Transverse colon (tissue), 4 donors: ENCODE measurements at regions not wholly inside any gene's neighbourhood (a gene's known extent, or its start where the extent isn't known, plus 50 kb on each side); places are given as distances from the start of the nearest gene placed in this dataset.

ENCODE experiments used
- DNase-seq: peaks from one replicate; pipeline ENCODE4 v3.0.0-alpha.2; 2019
- H3K27ac ChIP-seq, 4 donors: fragments of 200-600 bp; sonication (generic); 2 replicates each; pipeline ENCODE4 v1.5.1; 2016 to 2018; ENCODE audit warnings: inconsistent platforms in 4 of 4
- H3K27me3 ChIP-seq: fragments of 200-600 bp; sonication (generic); 2 replicates; pipeline ENCODE4 v1.5.1; 2017; ENCODE audit warnings: inconsistent platforms
- H3K36me3 ChIP-seq, 4 donors: fragments of 200-600 bp; sonication (generic); 2 replicates each; pipeline ENCODE4 v1.5.1; 2017 to 2019; ENCODE audit warnings: inconsistent platforms in 4 of 4
- H3K4me1 ChIP-seq, 4 donors: fragments of 200-600 bp; sonication (generic); 2 replicates each; pipeline ENCODE4 v1.5.1; 2017 to 2020; ENCODE audit warnings: inconsistent platforms in 4 of 4
- H3K4me3 ChIP-seq, 4 donors: fragments of 200-600 bp; sonication (generic); 1 replicate in 1 of 4; 2 replicates in 3 of 4; pipeline versions ENCODE4 v1.5.1 to v1.6.1; 2017 to 2019; ENCODE audit warnings: inconsistent platforms in 4 of 4
- H3K9me3 ChIP-seq, 2 donors: fragments of 200-600 bp; sonication (generic); 2 replicates each; pipeline ENCODE4 v1.5.1; 2017 to 2019; ENCODE audit warnings: inconsistent platforms in 2 of 2
- CTCF ChIP-seq, 5 experiments: fragments of 200-600 bp in 3 of 5; fragments of 450-650 bp in 2 of 5; sonication (generic) in 3 of 5; IDR thresholded peaks; 1 replicate in 2 of 5; 2 replicates in 3 of 5; pipeline ENCODE4 v1.5.1; 2016 to 2017; ENCODE audit warnings: antibody characterized with exemption in 5 of 5, inconsistent platforms in 3 of 5, mild to moderate bottlenecking in 2 of 5, moderate library complexity in 1 of 5
- EP300 ChIP-seq: sonication (generic); formaldehyde crosslinking; IDR thresholded peaks from one replicate; pipeline ENCODE4 v1.6.1; 2017; ENCODE audit warnings: antibody characterized with exemption, low read depth
- POLR2A ChIP-seq: fragments of 450-650 bp; IDR thresholded peaks from one replicate; pipeline ENCODE4 v1.6.1; 2016; ENCODE audit warnings: antibody characterized with exemption, mild to moderate bottlenecking, moderate library complexity
- POLR2AphosphoS5 ChIP-seq, 3 donors: sonication (generic); formaldehyde crosslinking; IDR thresholded peaks; one replicate each; pipeline ENCODE4 v1.6.1; 2016; ENCODE audit warnings: antibody characterized with exemption in 3 of 3
- WGBS, 2 donors: methylation state at CpG; one replicate each; pipeline ENCODE4 v1.1.5; 2018; ENCODE audit warnings: low coverage in 1 of 2; 5-methylcytosine and 5-hydroxymethylcytosine counted together
- in situ Hi-C, 4 donors: fragments of 200-750 bp; cut with MboI; loops; one replicate each; pipeline versions ENCODE4 v1.15.0 to v1.15.1; 2017; ENCODE audit warnings: low sequenced_read_pairs in 3 of 4, low pct_ligation_motif_present in 1 of 4, low pct_unique_long_range_greater_than_20kb in 1 of 4
- intact Hi-C: fragments of 100-400 bp; cut with DNase I; formaldehyde crosslinking; loops from one replicate; pipeline ENCODE4 v1.15.1; 2023; ENCODE audit warnings: low total_unique reads

DNA sequence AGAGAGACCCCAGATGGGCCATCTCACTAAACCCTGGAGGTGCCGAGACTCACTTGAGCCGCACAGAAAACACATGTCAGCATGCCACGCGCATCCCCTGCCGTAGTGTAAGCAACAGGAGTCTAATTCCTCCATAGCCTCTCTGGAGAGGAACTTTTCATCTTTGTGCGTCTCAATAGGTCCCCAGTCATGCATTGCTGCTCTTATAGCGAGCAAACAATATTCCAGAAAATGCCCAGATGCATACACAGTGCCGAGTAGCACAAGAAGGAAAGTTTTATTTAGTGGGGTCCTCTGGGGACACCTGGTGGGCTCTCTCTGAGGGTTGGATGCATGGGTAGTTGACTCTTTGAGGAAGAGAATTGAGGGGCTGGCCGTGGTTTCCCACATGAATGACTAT lies 97.9 kb upstream of the DAP start:
- no peak overlapping the region for H3K27ac ChIP-seq
- H3K9me3 ChIP-seq, result no peaks in the 10 kb centered on the region
- H3K27me3 ChIP-seq, result peaks cover 27% of the 10 kb centered on the region
- WGBS, 2 donors, result 86 to 90% methylated on average over 2 to 9 of the region's 9 CpGs
- no peak for DNase-seq
- peaks cover 0 to 21% (median 2%) of the 10 kb centered on the region in 4 donors for H3K4me1 ChIP-seq
- no peak overlapping the region for H3K4me3 ChIP-seq
- H3K36me3 ChIP-seq, result no peaks in the 10 kb centered on the region
- in situ Hi-C loops, result no loop called here
- TF ChIP-seq EP300, result no peak
- intact Hi-C loops, result no loop called here

DNA sequence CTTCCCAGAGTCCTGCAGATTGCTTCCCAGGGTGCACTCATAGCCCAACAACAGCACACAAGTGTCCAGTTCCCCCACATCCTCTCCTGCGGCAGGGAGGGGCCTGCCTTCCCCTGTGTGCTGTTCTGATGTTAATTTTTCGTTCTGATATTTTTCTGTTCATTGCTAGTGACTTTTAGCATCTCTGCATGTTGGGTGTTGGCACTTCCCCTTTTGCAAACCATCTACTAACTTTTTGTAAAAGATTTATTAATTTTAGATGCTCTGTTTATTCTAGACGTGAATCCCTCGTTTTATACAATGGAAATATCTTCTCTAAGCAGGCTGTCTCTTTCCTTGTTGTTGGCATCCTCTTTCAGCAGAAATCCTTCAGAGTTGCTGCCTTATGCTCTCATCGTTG lies 97.3 kb upstream of the DAP start:
- H3K36me3 ChIP-seq, result no peaks in the 10 kb centered on the region
- peaks cover 0 to 21% (median 2%) of the 10 kb centered on the region in 4 donors for H3K4me1 ChIP-seq
- peaks cover 24% of the 10 kb centered on the region for H3K27me3 ChIP-seq
- no peaks in the 10 kb centered on the region for H3K9me3 ChIP-seq
- no peak overlapping the region for H3K4me3 ChIP-seq
- DNase-seq, result no peak
- intact Hi-C loops (no loop called here), in situ Hi-C loops (no loop called here)
- H3K27ac ChIP-seq, result no peak overlapping the region
- TF ChIP-seq EP300, result no peak
- TF ChIP-seq POLR2A, result no peak
- no peak for TF ChIP-seq CTCF (IDR thresholded peaks at IDR 0.05)
- TF ChIP-seq POLR2AphosphoS5 (IDR thresholded peaks at IDR 0.05), result no peak
- 53 to 61% methylated on average over 4 to 5 of the region's 5 CpGs for WGBS, 2 donors

DNA sequence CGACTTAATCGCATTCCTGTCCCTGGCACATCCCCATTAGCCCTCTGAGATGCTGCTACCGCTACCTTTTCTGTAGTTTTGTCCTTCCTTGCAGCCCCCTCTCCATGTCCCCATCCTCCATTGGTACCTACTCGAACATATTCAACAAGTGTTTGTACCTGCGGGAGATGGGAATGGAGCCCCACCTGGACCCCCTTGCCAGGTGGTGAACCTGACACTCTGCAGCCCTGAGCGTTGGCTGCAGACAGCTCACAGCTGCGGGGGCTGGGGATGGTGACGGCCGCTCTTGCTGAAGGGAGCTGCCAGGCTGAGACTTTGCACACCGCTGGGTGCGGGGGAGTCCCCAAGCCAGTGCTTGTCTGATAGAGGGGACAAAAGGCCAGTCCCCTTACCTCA lies 96.3 kb upstream of the DAP start:
- Histone ChIP-seq H3K4me1 (peaks cover 0 to 21% (median 3%) of the 10 kb centered on the region in 4 donors), H3K4me3 (no peak overlapping the region), H3K9me3 (no peaks in the 10 kb centered on the region), H3K27me3 (peaks cover 22% of the 10 kb centered on the region), H3K27ac (no peak overlapping the region), H3K36me3 (no peaks in the 10 kb centered on the region)
- TF ChIP-seq CTCF (IDR thresholded peaks at IDR 0.05) (peak in 1 of 5 experiments; percentile 3), POLR2A (no peak)
- WGBS, 2 donors, result 25 to 68% methylated on average over 2 to 9 of the region's 11 CpGs
- intact Hi-C loops (no loop called here), in situ Hi-C loops (no loop called here)
- DNase-seq, result no peak

GRCh38 chr5:10856683-10857337 lies 95.8 kb upstream of the DAP start:
- WGBS, 2 donors, result 19 to 29% methylated on average over 9 to 16 of the region's 16 CpGs
- Histone ChIP-seq H3K4me3 (no peak overlapping the region), H3K27ac (no peak overlapping the region), H3K36me3 (no peaks in the 10 kb centered on the region), H3K27me3 (peaks cover 21% of the 10 kb centered on the region), H3K4me1 (peaks cover 0 to 21% (median 3%) of the 10 kb centered on the region in 4 donors), H3K9me3 (no peaks in the 10 kb centered on the region)
- peak; percentile 16 for DNase-seq
- in situ Hi-C loops, result no loop called here
- intact Hi-C loops, result no loop called here
- peak; percentile 42 to 64 (median 58) for TF ChIP-seq CTCF (IDR thresholded peaks at IDR 0.05)
- TF ChIP-seq POLR2A, result no peak
- TF ChIP-seq POLR2AphosphoS5 (IDR thresholded peaks at IDR 0.05), result no peak
- no peak for TF ChIP-seq EP300

GRCh38 chr5:10856071-10856470 lies 95.0 kb upstream of the DAP start:
- no peak for TF ChIP-seq POLR2A
- no peak for TF ChIP-seq CTCF (IDR thresholded peaks at IDR 0.05)
- TF ChIP-seq POLR2AphosphoS5 (IDR thresholded peaks at IDR 0.05), result no peak
- no peak for TF ChIP-seq EP300
- Histone ChIP-seq H3K36me3 (no peaks in the 10 kb centered on the region), H3K27me3 (peaks cover 14% of the 10 kb centered on the region), H3K9me3 (no peaks in the 10 kb centered on the region), H3K4me3 (no peak overlapping the region), H3K4me1 (peaks cover 0 to 21% (median 3%) of the 10 kb centered on the region in 4 donors), H3K27ac (no peak overlapping the region)
- in situ Hi-C loops (no loop called here), intact Hi-C loops (no loop called here)
- no peak for DNase-seq
- WGBS, 2 donors, result 80 to 85% methylated on average over 1 to 5 of the region's 5 CpGs
